KMS-11 (cell line): ENCODE measurements at regions not wholly inside any gene's neighbourhood (a gene's known extent, or its start where the extent isn't known, plus 50 kb on each side); places are given as distances from the start of the nearest gene placed in this dataset.

Experiments used
- H2AFZ ChIP-seq: fragments of 200-600 bp; sonication (generic); 2 replicates; pipeline ENCODE4 v1.6.1; 2016; ENCODE audit warnings: antibody characterized with exemption, mixed run types, low read depth
- H3K27ac ChIP-seq: fragments of 200-600 bp; sonication (generic); 2 replicates; pipeline ENCODE4 v1.6.1; 2016; ENCODE audit warnings: mild to moderate bottlenecking, mixed run types
- H3K27me3 ChIP-seq: fragments of 200-600 bp; sonication (generic); 2 replicates; pipeline ENCODE4 v1.6.1; 2017; ENCODE audit warnings: mild to moderate bottlenecking, low read depth, mixed run types, moderate library complexity; ENCODE audit not compliant: insufficient read depth
- H3K36me3 ChIP-seq: fragments of 200-600 bp; sonication (generic); 2 replicates; pipeline ENCODE4 v1.6.1; 2017; ENCODE audit warnings: mild to moderate bottlenecking, mixed run types; ENCODE audit not compliant: insufficient read depth
- H3K4me1 ChIP-seq: fragments of 200-600 bp; sonication (generic); 2 replicates; pipeline ENCODE4 v1.6.1; 2016; ENCODE audit warnings: mild to moderate bottlenecking, low read depth, mixed run types; ENCODE audit not compliant: poor library complexity, severe bottlenecking
- H3K4me2 ChIP-seq: fragments of 200-600 bp; sonication (generic); 2 replicates; pipeline ENCODE4 v1.7.0; 2016; ENCODE audit warnings: mild to moderate bottlenecking, mixed run types
- H3K4me3 ChIP-seq: fragments of 200-600 bp; sonication (generic); IDR thresholded peaks from 2 replicates; pipeline ENCODE4 v1.6.1; 2017; ENCODE audit warnings: low read depth, low read length, mixed read lengths; ENCODE audit not compliant: insufficient read depth
- H3K79me2 ChIP-seq: fragments of 200-600 bp; sonication (generic); 2 replicates; pipeline ENCODE4 v1.6.1; 2016; ENCODE audit warnings: low read depth, mixed run types; ENCODE audit not compliant: insufficient read depth
- H3K9ac ChIP-seq: fragments of 200-600 bp; sonication (generic); 2 replicates; pipeline ENCODE4 v1.6.1; 2016; ENCODE audit warnings: mild to moderate bottlenecking, mixed run types
- H4K20me1 ChIP-seq: fragments of 200-600 bp; sonication (generic); 2 replicates; pipeline ENCODE4 v1.6.1; 2016; ENCODE audit warnings: mild to moderate bottlenecking, mixed run types; ENCODE audit not compliant: insufficient read depth
- CTCF ChIP-seq: fragments of 200-600 bp; sonication (generic); conservative IDR thresholded peaks from 2 replicates; pipeline ENCODE4 v1.6.1; 2017; ENCODE audit warnings: low read depth, mild to moderate bottlenecking, antibody characterized with exemption, low read length, moderate library complexity, mixed read lengths

DNA sequence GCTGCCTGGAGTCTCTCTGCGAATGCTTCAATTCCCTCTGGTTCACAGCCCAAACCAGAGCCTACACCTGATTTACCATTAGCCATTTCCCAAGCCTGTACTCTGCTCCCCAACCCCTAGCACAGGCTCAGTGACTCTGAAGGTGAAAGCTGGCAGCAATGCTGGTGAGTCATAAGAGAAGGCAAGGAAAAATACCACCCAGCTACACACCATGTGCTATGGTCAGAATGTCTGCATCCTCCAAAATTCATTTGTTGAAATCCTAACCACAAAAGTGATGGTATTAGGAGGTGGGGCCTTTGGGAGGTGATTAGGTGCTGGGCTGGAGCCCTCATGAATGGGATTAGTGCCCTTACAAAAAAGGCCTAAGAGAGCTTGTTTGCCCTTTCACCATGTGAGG lies 117.1 kb upstream of the TJP1 start:
- Histone ChIP-seq H3K9ac (no peak overlapping the region), H3K36me3 (no peaks in the 10 kb centered on the region), H3K27me3 (no peaks in the 10 kb centered on the region), H3K79me2 (no peaks in the 10 kb centered on the region), H3K27ac (no peak overlapping the region), H4K20me1 (no peaks in the 10 kb centered on the region), H3K4me3 (no peak overlapping the region), H2AFZ (no peak overlapping the region), H3K4me1 (no peaks in the 10 kb centered on the region), H3K4me2 (no peak overlapping the region)
- no peak for TF ChIP-seq CTCF

DNA sequence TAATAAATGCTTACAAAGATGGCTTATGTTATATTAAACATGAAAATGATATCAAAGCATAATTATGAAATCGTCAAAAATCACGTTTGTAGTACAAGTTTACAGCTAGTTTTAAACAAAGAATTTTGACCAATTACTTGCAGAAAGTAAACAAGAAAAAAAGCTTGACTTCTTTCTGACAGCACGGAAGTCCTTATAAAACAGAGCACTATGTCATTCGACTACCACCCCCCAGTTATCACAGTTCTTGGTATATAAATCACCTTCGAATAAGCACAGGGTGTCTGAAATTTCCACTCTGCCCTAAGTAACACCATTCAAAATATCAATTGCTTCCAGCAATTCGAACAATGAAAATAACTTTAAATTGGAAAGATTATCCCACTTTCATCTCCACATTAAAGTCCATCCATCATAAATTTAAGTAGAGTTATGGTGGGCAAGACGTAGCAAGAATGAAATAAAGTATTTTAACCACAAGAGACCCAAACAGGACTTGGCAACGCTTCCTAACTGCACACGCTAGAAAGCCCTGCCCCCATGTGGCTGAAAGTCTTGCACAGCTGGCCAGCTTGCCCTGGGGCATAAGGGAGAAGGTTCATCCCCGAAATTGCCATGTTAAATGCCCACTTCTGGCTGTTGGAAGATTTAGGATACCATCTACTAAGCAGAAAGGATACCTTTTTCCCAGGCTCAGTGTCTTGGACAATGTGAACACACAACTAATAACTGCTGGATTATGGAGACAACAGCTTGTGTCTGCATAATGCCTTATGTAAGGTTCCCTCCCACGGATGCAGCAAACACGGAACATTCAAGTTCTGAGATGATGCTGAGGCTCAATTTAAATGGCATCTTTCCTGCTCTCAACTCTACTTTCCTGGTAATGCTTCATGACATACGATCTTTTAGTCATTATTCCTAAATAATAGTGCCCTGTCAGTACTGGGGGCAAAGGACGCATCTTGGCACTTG lies 116.4 kb upstream of the TJP1 start:
- TF ChIP-seq CTCF, result no peak
- H3K27me3 ChIP-seq, result no peaks in the 10 kb centered on the region
- H2AFZ ChIP-seq, result no peak overlapping the region
- no peaks in the 10 kb centered on the region for H4K20me1 ChIP-seq
- no peak overlapping the region for H3K9ac ChIP-seq
- H3K4me1 ChIP-seq, result no peaks in the 10 kb centered on the region
- no peak overlapping the region for H3K4me3 ChIP-seq
- no peak overlapping the region for H3K27ac ChIP-seq
- no peaks in the 10 kb centered on the region for H3K79me2 ChIP-seq
- no peaks in the 10 kb centered on the region for H3K36me3 ChIP-seq
- H3K4me2 ChIP-seq, result no peak overlapping the region

GRCh38 chr15:29937956-29938355 lies 115.7 kb upstream of the TJP1 start:
- Histone ChIP-seq H3K4me1 (no peaks in the 10 kb centered on the region), H2AFZ (no peak overlapping the region), H3K4me2 (no peak overlapping the region), H3K27ac (no peak overlapping the region), H4K20me1 (no peaks in the 10 kb centered on the region), H3K4me3 (no peak overlapping the region), H3K9ac (no peak overlapping the region), H3K36me3 (no peaks in the 10 kb centered on the region), H3K27me3 (no peaks in the 10 kb centered on the region), H3K79me2 (no peaks in the 10 kb centered on the region)
- no peak for TF ChIP-seq CTCF

DNA sequence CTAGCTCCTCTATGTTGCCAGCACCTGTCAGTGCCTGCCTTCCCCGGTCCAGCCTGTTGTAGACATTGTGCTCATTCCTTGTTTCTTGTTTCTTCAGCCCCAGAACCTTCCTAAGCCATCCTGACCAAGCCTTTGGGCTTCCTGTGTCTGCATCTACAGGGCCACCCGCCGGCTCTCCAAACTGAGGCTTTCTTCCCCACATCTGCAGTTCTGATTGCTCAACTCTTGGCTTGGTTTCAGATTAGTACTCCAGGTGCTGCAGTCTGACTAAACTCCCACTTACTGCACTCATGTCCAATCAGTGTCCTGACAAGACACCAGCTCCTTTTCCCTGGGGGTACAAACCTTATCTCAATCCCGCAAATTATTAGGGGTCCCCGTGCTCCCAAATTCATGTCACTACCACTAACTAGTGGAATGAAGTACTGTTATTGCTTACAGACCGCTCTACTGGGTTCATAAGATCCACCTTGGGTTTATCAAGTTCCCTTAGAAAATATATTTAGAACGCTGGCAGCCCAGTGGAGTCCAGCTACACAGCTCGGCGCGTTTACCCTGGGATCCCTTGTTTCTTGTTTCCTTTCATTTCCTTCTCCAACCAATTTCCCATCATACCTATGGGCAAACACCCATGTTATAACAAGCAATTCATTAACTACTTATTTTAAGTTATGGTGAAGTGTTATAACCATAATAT lies 114.2 kb upstream of the TJP1 start:
- no peaks in the 10 kb centered on the region for H3K4me1 ChIP-seq
- no peak overlapping the region for H3K9ac ChIP-seq
- no peaks in the 10 kb centered on the region for H3K27me3 ChIP-seq
- no peak for TF ChIP-seq CTCF
- H2AFZ ChIP-seq, result no peak overlapping the region
- H3K36me3 ChIP-seq, result no peaks in the 10 kb centered on the region
- no peaks in the 10 kb centered on the region for H3K79me2 ChIP-seq
- H4K20me1 ChIP-seq, result no peaks in the 10 kb centered on the region
- no peak overlapping the region for H3K4me2 ChIP-seq
- no peak overlapping the region for H3K27ac ChIP-seq
- H3K4me3 ChIP-seq, result no peak overlapping the region
